ENCODE measurements at regions not wholly inside any gene's neighbourhood (a gene's known extent, or its start where the extent isn't known, plus 50 kb on each side); places are given as distances from the start of the nearest gene placed in this dataset.

- TF ChIP-seq CTCF (conservative IDR thresholded peaks at IDR 0.05; ENCODE audit: low read length) (no peak), EZH2phosphoT487 (IDR thresholded peaks at IDR 0.05; ENCODE audit: borderline replicate concordance, low read depth, low read length) (no peak)
Observed at GRCh38 chr12:125417446-125417845, 352.2 kb downstream of the AACS start.
